ENCODE measurements at regions not wholly inside any gene's neighbourhood (a gene's known extent, or its start where the extent isn't known, plus 50 kb on each side); places are given as distances from the start of the nearest gene placed in this dataset.
A peak's percentile ranks its signal among the peaks of the same experiment; 100 is the strongest.
"Not testable (repeated sequence)": the region's sequence is repeated elsewhere in the genome, so short reads cannot be mapped to it uniquely, and the experiment has no call there.

DNA sequence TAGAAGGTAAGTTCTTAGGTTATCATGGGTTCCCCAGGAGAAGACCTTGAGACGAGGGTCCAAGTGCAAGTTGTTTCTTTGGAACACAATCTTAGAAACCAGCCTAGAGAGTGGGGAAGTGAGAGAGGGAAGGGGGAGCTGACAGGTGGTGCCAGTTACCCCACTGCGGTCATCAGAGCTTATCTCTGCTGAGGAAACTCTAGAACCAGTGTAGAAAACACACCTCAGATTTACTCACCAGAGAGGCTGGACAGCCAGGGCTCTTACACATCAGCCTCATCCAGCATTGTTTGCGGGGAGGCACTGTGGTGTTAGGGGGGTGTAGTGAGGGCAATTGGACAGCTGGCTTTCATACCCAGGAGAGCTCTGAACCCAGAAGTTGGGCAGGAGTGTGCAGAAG, 206.5 kb upstream of the RAI14 start:
- no peak for DNase-seq

DNA sequence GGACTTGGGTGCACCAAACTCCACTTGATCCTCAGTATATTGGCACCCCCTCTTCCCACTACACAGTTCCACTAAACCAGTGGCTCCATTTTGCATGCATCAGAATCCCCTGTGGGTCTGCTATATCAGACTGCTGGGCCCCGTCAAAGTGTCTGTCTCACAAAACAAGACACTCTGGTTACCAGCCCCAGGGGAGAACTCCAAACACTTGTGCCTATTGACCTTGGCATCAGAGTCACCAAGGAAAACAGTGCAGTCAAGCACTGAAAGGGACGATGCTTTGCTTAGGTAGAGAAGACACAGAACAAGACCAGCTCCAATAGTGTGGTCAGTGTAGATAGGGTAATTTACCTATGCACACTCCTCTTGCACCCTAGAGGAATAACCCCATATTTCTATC, 205.8 kb upstream of the RAI14 start:
- DNase-seq: no peak

DNA sequence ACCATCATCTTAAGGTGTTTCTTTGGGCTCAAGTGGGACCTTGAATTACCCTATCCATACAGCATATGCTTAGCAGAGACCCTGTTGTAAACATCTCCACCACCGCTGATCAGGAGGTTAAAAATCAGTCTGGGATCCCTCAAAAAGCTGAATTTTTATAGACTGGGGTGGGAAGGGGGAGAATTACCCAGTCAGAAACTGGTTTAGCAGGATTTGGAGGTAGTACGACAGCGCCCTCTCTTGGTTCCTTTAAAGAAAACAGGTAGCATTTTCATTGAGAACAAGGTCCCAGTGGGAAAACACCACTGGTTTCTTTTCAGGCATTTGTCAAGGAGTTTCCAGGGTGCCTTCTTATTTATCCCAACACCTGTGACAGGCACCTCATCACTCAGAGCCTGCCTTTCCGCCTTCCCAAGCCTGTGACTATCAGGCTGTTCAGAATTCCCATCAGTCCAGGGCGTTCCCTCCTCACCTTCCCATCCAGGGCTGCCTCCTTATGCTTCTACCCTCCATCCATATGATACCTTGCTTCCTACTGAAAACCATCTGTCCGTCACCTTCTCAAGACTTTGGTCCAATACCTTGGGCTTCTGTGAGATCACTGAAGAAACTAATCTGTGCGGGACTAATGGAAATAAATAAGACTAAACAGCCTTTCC, 203.8 kb upstream of the RAI14 start:
- DNase-seq: no peak

DNA sequence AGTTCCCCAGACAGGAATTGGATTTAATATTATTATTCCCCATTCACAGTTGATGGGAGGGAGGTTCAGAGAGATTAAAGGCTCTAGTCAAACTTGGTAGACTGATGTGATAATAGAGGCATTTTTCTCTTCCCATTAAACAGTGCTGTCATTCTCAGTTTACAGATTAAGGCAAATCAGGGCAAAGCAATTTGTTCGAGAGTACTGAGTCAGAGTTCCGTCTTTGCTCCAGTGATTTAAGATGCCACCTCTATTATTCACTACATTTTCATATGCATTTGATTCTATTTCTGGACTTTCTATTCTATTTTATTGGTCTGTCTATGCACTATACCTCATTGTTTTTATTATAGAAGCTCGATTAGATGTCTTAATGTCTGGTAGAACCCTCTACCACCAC, 201.0 kb upstream of the RAI14 start:
- no peak for DNase-seq

DNA sequence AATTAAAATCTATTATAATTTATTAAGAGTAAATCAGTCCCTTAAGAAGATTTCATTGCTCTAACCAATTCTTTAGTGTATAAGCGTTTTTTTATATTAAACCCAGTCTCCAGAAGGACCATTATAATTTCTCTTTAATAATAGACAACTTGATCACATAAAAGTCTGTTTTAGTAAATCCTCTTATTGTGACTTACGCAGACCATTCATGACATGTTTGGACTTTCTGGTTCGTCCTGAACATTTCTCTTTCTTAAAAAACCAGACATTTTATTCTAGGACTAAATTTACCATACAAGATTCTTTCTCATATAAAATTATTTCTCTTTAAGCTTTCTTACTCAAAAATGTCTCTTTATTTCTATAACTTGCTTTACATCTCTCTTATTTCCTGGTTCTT, 196.2 kb upstream of the RAI14 start:
- no peak for DNase-seq

DNA sequence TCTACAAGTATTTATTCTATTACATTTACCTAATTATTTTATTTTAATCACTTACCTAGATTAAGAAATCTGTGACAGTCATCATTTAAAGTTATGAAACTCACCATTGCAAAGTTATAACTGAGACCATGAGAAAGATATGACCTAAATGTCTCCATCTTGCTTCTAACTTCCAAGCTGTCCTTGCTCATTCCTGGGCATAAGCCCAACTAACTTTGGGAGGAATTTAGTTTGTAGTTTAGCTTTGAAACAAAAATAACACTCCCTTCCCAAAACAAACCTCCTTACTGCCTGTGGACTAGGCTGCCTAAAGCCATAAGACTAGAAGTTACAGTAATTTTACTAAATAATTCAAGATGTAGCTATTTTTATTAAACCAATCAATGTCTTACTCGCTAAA, 195.6 kb upstream of the RAI14 start:
- no peak for DNase-seq

DNA sequence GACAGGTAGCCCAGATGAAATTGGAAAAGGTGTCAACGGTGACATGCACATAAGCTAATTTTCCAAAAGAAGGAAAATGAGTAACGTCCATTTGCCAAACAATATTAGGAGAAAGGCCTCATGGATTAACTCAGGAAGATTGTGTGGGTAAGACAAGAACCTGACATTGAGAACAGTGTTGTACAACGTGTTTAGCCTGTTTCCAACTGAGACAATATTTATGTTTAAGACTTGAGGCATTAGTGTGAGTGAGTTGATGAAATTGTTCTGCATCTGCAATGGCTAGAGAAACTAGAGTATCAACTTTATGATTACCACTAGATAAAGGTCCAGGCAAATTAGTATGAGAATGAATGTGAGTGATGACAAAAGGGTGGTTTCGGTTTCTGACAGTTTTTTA, 191.3 kb upstream of the RAI14 start:
- DNase-seq: no peak

DNA sequence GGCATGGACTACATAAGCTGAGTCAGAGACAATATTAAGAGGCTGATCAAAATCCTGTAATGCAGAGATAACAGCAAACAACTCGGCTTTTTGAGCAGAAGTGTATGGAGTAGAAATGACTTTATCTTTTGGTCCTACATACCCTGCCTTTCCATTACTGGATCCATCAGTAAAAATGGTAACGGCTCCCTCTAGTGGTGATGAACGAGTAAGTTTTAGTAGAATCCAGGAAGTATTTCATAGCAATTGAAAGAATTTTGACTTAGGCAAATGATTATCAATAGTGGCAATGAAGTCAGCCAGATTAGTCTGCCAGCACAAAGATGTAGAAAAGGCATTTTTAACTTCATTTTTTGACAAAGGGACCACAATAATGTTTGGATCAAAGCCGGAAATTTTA, 190.8 kb upstream of the RAI14 start:
- peak; percentile 78 for DNase-seq

DNA sequence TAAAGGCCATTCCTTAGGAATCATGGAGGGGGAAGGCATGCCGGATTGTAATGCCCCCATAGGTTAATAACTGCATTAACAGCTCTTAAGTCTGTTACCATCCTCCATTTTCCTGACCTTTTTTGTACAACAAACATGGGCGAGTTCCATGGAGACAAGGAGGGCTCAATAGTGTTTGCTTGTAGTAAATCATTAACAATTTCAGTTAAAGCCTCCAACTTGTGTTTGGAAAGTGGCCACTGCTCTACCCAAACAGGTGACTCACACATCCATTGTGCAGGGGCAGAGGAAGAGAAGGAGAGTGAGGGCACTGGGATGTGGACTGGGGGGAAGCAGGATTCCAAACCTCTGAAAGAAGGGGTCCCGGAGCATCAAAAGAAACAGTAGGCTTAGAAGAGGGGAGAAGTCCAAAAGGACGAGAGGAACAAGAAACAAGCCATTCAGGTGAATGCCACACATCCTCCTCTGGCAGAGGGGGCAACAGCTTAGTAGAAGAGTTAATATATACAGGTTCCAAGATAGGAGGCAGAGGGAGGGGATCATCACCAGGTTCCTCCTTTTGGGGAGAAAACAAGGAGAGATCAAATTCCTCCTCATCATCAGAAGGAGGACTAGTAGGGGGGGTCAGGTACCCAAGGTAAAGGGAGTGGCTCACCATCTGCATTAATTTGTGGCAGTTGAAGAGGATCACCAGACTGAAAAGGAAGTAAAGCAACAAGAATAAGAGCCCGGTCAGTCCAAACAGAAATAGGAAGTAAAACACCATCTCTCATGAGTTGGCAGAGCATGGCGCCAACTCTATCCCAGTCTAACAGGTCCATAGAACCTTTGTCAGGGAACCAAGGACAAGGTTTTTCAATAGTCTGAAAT, 189.4 kb upstream of the RAI14 start:
- not testable (repeated sequence) for DNase-seq

DNA sequence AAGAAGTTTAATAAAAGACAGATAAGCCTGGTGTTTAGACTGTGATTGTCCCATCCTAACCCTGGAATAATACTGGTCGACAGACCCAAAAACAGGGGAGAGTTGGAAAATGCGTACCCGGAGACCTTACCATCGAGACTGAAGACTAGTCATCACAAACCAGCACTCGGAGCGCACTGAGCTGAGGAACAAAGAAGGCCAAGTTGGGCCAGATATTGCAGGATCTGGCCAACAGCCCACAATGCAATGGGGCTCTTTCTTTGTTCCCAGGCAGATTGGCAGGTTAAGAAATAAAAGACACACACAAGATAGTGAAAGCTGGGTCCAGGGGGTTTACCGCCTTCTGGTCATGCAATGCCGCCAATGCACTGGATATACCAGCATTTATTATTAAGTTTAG, 188.7 kb upstream of the RAI14 start:
- DNase-seq: no peak

DNA sequence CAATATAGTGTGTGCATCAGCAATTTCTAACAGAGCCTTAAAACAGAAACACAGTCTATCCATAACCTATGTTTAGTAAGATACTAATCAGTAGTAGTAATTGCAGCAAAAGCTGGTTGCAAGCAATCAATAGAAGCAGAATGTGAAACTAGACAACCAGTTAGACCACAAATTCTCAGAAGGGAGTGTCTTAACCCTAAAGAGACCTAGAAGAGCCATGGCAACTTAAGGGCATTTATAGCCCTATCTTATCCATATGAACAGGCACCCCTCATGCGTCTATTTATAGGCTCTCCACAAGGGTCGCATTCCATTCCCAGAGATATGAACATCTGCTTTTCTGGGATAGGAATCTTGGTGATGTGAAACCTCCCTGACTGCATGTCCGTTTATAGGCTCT, 188.1 kb upstream of the RAI14 start:
- not testable (repeated sequence) for DNase-seq

DNA sequence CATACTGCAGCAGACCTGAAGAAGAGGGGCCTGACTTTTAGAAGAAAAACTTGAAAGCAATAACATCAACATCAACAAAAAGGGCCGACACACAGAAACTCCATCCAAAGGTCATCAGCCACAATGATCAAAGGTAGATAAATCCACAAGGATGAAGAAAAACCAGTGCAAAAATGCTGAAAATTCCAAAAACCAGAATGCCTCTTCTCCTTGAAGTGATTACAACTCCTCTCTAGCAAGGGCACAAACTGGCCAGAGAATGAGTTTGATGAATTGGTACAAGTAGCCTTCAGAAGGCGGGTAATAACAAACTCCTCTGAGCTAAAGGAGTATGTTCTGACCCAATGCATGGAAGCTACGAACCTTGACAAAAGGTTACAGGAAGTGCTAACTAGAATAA, 186.2 kb upstream of the RAI14 start:
- DNase-seq: no peak

DNA sequence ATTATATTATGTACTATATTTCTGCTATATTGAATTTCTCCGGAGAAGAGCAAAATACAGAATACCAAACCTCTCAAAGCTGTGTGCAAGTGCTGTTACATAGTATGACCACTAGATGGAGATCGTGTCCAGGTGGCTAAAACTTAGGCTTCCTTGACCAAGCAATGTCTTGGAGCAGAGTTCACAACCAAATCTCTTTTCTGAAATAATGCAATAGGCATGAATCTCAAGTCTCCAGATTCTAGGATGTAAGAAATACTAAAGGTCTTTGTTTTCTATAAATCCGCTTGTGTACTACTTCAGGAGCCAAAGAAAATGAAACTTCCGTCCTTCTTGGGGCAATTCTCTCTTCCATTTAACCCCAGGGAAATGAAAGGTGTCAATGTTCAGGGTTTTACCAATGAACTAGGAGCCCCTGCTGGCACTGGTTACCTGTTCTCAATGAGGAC, 181.5 kb upstream of the RAI14 start:
- peak; percentile 70 for DNase-seq

DNA sequence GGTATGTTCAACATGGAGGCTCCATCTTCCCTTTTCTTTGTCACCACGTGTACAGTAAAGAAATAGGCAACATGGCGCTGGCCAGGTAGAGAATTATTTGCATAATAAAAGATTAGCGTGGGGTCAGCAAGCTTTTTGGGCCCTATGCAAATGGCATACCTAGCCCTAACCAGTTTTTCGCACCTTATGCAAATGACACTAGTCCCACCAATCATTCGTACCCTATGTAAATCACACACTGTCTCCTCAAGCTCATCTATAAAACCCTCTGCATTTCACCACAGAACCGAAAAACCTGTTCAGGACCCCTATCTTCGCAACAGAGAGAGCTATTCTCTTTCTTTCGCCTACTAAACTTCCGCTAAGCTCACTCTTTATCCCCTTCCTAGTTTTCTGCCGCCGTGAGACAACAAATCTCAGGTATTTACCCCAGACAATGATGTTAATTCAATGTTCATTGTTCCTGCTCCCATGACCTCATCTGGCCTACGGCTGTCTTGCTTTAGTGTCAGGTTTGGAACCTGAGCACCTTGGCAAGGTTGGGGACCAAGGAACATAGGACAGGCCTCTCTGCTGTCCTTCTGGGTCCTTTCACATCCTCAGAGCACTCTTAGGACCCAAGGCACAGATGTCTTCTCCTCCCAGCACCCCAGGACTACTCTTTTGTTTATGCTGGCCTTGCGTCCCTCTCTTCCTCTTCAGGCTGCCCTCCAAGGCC, 180.7 kb upstream of the RAI14 start:
- DNase-seq: no peak

DNA sequence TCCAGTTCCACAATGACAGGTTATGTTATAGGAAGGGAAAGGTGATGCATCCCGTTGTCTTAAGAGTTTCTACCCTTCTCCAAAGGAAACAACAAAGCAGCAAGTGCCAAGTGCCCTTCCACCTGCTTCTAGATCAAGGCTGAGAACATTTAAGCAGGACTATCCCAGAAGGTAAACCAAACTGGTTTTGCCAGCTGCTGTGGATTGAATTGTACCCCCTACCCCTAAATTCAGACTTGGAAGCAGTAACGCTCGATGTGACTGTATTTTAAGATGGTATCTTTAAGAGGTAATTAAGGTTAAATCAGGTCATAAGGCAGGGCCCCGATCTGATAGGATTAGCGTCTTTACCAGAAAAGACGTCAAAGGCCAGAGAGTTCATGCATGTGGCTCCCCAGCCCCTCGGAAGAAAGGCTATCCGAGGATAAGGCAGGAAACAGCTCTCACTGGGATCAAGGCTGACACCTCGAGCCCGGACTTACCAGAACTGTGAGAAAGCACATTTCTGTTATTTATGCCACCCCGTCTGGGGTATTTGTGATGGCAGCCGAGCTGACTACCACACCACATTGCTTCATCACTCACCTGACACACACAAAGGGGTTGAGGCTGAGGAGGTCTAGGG, 179.1 kb upstream of the RAI14 start:
- DNase-seq: no peak

DNA sequence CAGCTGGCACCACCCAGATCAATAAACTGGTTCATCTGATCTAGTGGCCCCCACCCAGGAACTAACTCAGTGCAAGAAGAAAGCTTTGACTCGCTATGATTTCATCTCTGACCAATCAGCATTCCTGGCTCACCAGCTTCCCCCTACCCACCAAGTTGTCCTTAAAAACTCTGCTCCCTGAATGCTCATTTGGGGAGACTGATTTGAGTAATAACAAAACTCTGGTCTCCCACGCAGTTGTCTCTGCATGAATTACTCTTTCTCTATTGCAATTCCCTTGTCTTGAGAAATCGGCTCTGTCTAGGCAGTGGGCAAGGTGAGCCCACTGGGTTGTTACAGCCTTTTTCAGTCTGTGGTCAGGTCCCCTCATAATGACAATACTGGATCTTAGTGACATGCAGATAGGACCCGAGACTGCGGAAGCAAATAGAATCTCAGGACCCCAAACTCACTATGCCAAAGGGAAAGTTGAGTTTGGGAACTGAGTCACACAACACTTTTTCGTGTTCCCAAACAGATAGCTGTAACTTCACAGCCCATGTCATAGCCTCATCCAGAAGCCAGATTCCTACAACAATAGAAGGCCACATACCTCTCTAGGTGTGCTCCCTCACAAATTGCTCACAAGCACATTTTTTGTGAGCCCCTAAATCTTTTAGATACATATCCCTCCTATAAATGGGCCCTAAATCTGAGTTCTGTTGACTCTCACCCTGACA, 175.2 kb upstream of the RAI14 start:
- DNase-seq: no peak

DNA sequence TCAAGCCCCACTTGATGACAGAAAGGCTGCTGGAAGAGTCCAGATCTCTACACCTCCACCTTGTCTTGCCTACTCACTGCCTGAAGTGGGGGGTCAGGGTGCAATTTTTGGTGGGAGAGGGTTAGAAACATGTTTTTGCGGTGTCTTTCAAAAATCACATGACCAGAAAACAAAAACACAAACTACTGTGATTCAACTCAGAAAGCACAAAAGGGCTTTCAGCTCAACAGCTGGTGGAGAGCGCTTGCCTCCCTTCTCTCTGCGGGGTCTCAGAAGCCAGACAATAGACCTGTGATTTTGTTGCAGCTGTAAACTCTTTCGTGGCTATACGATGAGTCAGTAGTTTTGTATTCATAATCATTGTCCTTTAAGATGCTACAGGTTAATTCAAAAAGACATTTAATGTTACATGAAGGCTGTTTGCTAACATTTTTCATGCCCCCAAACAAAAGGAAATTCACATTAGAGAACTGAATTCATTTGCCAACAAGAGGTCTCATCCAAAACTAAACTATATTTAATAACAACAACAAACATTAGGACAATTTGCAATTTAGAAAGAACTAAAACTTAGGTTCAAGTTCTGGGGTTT, 172.6 kb upstream of the RAI14 start:
- DNase-seq: peak; percentile 46

DNA sequence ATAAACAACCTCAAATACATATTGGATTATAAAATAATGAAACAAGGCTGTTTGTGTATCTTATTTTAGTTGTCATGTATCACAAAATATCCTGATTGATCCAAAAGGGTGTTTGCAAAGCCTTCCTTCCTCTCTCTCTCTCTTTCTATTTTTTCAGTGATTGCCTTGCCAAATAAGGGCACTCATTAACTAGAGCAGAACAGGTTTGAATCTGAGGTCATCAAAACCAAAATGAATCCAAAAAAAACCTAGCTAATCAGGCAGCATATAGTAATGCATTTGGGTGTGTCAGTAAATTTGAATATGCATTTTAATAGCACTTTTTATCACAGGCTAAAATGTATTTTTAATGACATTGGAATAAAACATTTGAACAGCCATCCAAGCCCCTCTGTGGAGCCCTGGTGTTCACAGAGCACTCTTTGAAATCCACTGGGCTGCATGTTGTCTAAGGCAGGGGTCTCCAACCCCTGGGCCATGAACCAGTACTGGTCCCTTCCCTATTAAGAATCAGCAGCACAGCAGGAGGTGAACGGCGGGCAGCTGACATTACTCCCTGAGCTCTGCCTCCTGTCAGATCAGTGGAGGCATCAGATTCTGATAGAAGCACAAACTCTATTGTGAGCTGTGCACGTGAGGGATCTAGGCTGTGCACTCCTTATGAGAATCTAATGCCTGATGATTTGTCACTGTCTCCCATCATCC, 171.8 kb upstream of the RAI14 start:
- DNase-seq: no peak

DNA sequence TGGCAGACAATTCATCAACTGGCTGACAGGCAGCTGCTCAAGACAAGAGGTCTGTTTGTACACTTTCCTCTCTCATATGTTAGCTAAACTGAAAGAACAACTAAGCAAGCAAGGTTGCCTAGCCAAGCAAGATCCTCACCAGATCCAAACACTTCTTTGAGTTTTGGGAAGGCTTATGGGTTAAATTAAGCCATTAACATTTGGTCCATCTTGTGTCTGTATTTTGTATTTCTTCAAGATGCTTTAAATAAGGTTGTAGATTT, 170.4 kb upstream of the RAI14 start:
- no peak for DNase-seq

DNA sequence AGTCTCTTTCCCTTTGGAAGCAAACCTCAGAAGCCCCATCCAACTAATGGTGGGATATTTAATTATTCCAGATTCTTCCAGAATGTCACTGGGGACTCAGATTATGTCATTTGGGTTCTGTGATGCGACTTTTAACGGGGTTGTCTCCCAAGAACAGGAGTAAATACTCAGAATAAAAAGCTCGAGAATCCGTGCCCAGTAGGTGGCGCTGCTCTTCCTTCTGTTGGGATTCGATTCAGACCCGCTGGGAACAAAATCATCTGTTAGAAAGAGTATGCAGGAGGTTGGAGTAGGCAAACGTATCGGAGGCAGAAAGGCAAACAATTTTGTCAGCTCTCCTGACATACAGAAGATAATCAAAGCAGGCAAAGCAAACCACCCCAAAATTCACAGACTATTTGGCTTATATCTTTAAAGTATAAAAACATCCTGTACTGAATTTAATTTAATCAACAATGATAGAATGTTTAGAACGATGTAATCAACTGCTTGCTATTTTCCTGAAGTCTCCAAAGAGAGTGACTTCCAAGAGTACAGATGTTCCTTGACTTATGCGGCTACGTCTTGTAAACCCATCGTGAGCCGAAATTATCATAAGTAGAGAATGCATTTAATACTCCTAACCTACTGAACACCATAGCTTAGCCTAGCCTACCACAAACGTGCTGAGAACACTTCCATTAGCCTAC, 169.8 kb upstream of the RAI14 start:
- DNase-seq: peak; percentile 90

DNA sequence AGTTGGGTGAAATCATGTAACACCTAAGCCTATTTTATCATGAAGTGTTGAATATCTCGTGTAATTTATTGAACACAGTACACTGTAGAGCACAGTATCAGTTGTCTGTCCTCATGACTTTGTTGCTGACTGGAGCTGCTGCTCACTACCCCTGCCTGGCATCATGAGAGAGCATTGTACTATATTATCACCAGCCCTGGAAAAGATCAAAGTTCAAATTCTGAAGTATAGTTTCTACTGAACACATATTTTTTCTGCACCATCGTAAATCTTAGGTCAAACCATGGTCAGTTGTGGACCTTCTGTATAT, 169.3 kb upstream of the RAI14 start:
- DNase-seq: no peak

All from midbrain (tissue), 1 donor.